ENCODE measurements at regions not wholly inside any gene's neighbourhood (a gene's known extent, or its start where the extent isn't known, plus 50 kb on each side); places are given as distances from the start of the nearest gene placed in this dataset.

DNA sequence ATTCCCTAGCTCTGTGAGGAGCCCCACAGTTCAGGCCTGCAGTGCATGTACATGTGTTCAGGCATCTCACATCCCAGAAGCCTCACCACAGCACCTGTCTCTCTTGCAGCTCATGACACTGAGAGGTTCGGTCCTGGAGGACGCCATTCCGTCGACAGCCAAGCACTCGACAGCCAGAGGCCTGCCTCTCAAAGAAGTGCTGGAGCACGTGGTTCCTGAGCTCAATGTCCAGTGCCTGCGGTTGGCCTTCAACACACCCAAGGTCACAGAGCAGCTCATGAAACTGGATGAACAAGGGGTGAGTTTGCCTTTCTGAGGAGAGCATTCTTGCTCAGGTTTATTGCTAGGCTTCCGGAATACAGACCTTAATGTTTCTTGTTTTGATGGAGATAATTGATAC is 308.3 kb upstream of the RGS6 start:
- no TSS peak for BruUV-seq (replicated peaks)
- DNase-seq, result no peak
- H2BK5ac ChIP-seq (ENCODE audit: low read depth, low read length, poor library complexity, severe bottlenecking), result no peak overlapping the region
- no peaks in the 10 kb centered on the region for H4K20me1 ChIP-seq (ENCODE audit: insufficient read depth, low read length)
- intact Hi-C loops (cut with micrococcal nuclease) (no loop called here), dilution Hi-C loops (cut with HindIII; ENCODE audit: low sequenced_read_pairs, unreplicated experiment) (no loop called here), in situ Hi-C loops (cut with MboI; ENCODE audit: low sequenced_read_pairs) (no loop called here)
- no peak overlapping the region; the same call in 2 of the 3 replicates for H2BK15ac ChIP-seq (ENCODE audit: low read depth, low read length)
- peak overlapping the region; percentile 73 for H2AK9ac ChIP-seq (replicated peaks; ENCODE audit: low read depth, low read length, poor library complexity)
- H3K14ac ChIP-seq (replicated peaks; ENCODE audit: low read depth, low read length), result no peak overlapping the region
- H3K27ac ChIP-seq (ENCODE audit: insufficient read depth, low read length), result no peak overlapping the region
- H3K36me3 ChIP-seq (ENCODE audit: control insufficient read depth, insufficient read depth, low read length), result peaks cover 9% of the 10 kb centered on the region
- TF ChIP-seq ELK1 (IDR thresholded peaks at IDR 0.05; ENCODE audit: borderline replicate concordance, low read depth, low read length) (no peak), CTCF (conservative IDR thresholded peaks at IDR 0.05; ENCODE audit: low read depth, low read length) (no peak), RAD21 (IDR thresholded peaks at IDR 0.05; ENCODE audit: low read length) (no peak)
- H4K5ac ChIP-seq (ENCODE audit: low read depth, low read length), result no peak overlapping the region
- no peak overlapping the region; the same call in 1 of the 2 replicates for H4K91ac ChIP-seq (ENCODE audit: insufficient read depth, low read depth, low read length)
- H2BK20ac ChIP-seq (ENCODE audit: low read depth, low read length), result 0 out of 2 replicates have a peak overlapping the region, but pooled peaks have one; percentile 23
- H3K4ac ChIP-seq (ENCODE audit: low read depth, low read length), result peak overlapping the region; percentile 6; the same call in 1 of the 2 replicates
- no peak overlapping the region for H3K9ac ChIP-seq (ENCODE audit: low read depth, low read length)
- POLR2A ChIA-PET (ENCODE audit: unreplicated experiment), result no interaction called here
- peak overlapping the region; percentile 49 for H2AFZ ChIP-seq (replicated peaks; ENCODE audit: low read length, poor library complexity)
- H2AK5ac ChIP-seq (ENCODE audit: low read depth, low read length), result no peak overlapping the region; the same call in 1 of the 2 replicates
- no peak overlapping the region for H4K8ac ChIP-seq (ENCODE audit: low read depth in 2 of 2, low read length in 2 of 2)
- H3K4me2 ChIP-seq (ENCODE audit: low read depth, low read length), result no peak overlapping the region
- H3K18ac ChIP-seq (ENCODE audit: low read depth, low read length), result no peak overlapping the region
- H3K4me3 ChIP-seq (ENCODE audit: insufficient read depth, low read depth, low read length), result no peak overlapping the region
- CTCF ChIA-PET, result no interaction called here
- no peaks in the 10 kb centered on the region for H3K9me3 ChIP-seq (ENCODE audit: control insufficient read depth, insufficient read depth, low read length)
- H3K56ac ChIP-seq (ENCODE audit: extremely low read depth, insufficient read depth, low read length), result no peak overlapping the region
- H3K4me1 ChIP-seq (ENCODE audit: control insufficient read depth, insufficient read depth, low read length), result peaks cover 5% of the 10 kb centered on the region; the same call in 1 of the 2 replicates
- peaks cover 18% of the 10 kb centered on the region for H3K9me1 ChIP-seq (ENCODE audit: insufficient read depth, low read length)
- no peak overlapping the region for H3K23ac ChIP-seq (ENCODE audit: low read depth, low read length)
- no peak overlapping the region for H2BK120ac ChIP-seq (ENCODE audit: low read depth, low read length)
- no CpG with 5 or more reads among the region's 8 CpGs for WGBS, 2 experiments (ENCODE audit: extremely low coverage in 2 of 2, insufficient read length in 1 of 2)
- no peaks in the 10 kb centered on the region for H3K27me3 ChIP-seq (ENCODE audit: control insufficient read depth, insufficient read depth, low read length)
- peaks cover 20 to 35% of the 10 kb centered on the region in 2 experiments for H3K79me1 ChIP-seq (ENCODE audit: low read depth in 1 of 2, low read length in 2 of 2)
- no peak for ATAC-seq (ENCODE audit: low read depth)
